Activated T-helper 1 cell treated with anti-CD3 and anti-CD28 coated beads, Interleukin-12 subunit alpha, Interleukin-12 subunit beta, Interleukin-2, Interleukin-4 antibody, amounts not matched to agents 30 ng/mL and 10 ng/mL and 1 ng/mL, durations not matched to agents 14 hours and 24 hours and 36 hours (primary cell): ENCODE measurements at regions not wholly inside any gene's neighbourhood (a gene's known extent, or its start where the extent isn't known, plus 50 kb on each side); places are given as distances from the start of the nearest gene placed in this dataset.

ENCODE experiments used
- DNase-seq: peaks from one replicate; pipeline ENCODE4 v3.0.0; 2021; ENCODE audit warnings: low spot score
- H3K27ac Mint-ChIP-seq: one replicate; pipeline ENCODE4 v1.8.0; 2021; ENCODE audit warnings: mild to moderate bottlenecking, mixed read lengths
- H3K27me3 Mint-ChIP-seq: one replicate; pipeline ENCODE4 v1.8.0; 2022; ENCODE audit warnings: mild to moderate bottlenecking, moderate library complexity, mixed read lengths; ENCODE audit not compliant: insufficient read depth
- H3K36me3 Mint-ChIP-seq: one replicate; pipeline ENCODE4 v1.8.0; 2021; ENCODE audit warnings: low read depth, mixed read lengths
- H3K4me1 Mint-ChIP-seq: one replicate; pipeline ENCODE4 v1.8.0; 2021; ENCODE audit warnings: low read depth, mixed read lengths
- H3K4me3 Mint-ChIP-seq: one replicate; pipeline ENCODE4 v1.8.0; 2021; ENCODE audit warnings: mild to moderate bottlenecking, moderate library complexity, mixed read lengths
- H3K9me3 Mint-ChIP-seq: one replicate; pipeline ENCODE4 v1.8.0; 2021; ENCODE audit warnings: mixed read lengths
- intact Hi-C: fragments of 100-400 bp; cut with micrococcal nuclease; formaldehyde crosslinking; loops from one replicate; pipeline ENCODE4 v1.15.1; 2024

DNA sequence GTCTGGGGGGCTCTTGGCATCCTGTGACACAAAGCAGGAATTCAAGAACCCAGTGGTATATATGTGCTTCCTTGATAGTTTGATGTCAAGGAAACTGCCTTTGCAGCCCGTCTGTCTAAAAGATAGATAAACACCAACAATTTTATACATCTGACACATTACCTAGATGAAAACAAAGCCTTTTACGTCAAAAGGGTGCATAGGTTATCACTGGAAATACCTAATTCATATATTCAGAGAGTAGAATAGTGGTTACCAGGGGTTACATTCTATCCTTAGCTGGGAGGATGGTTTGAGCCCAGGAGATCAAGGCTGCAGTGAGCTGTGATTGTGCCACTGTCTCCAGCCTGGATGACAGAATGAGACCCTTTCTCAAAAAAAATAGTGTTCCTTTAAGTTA is 356.9 kb upstream of the RASGRP1 start:
- no peaks in the 10 kb centered on the region for H3K27me3 Mint-ChIP-seq
- H3K27ac Mint-ChIP-seq = no peak overlapping the region
- no peak overlapping the region for H3K4me3 Mint-ChIP-seq
- intact Hi-C loops = no loop called here
- no peak for DNase-seq
- H3K9me3 Mint-ChIP-seq = no peaks in the 10 kb centered on the region
- no peaks in the 10 kb centered on the region for H3K4me1 Mint-ChIP-seq
- H3K36me3 Mint-ChIP-seq = no peaks in the 10 kb centered on the region

GRCh38 chr15:38928431-38928830 is 363.8 kb upstream of the RASGRP1 start:
- no peak for DNase-seq
- Mint-ChIP-seq H3K36me3 (no peaks in the 10 kb centered on the region), H3K4me3 (no peak overlapping the region), H3K27ac (no peak overlapping the region), H3K4me1 (no peaks in the 10 kb centered on the region), H3K9me3 (no peaks in the 10 kb centered on the region), H3K27me3 (peaks cover under 1% of the 10 kb centered on the region)
- intact Hi-C loops = no loop called here

DNA sequence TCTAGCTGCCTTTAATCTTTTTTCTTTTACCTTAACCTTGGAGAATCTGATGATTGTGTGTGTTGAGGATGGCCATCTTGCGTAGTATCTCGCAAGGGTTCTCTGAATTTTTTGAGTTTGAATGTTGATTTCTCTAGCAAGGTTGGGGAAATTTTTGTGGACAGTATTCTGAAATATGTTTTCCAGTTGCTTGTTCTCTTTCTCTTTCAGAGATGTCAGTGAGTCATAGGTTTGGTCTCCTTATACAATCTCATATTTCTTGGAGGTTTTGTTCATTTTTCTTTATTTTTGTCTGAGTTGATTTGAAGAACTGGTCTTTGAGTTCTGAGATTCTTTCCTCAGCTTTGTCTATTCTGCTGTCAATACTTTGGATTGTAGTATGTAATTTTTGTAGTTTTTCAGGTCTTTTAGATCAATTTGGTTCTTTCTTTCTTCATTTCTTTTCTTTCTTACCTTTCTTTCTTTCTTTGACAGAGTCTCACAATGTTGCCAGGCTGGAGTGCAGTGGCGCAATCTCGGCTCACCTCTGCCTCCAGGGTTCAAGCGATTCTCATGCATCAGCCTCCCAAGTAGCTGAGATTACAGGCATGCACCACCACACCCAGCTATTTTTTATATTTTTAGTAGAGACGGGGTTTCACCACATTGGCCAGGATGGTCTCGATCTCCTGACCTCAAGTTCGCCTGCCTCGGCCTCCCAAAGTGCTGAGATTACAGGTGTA is 366.4 kb upstream of the RASGRP1 start:
- DNase-seq = no peak
- Mint-ChIP-seq H3K36me3 (no peaks in the 10 kb centered on the region), H3K9me3 (no peaks in the 10 kb centered on the region), H3K27me3 (peaks cover 1% of the 10 kb centered on the region), H3K27ac (no peak overlapping the region), H3K4me3 (no peak overlapping the region), H3K4me1 (no peaks in the 10 kb centered on the region)
- intact Hi-C loops = no loop called here

- Mint-ChIP-seq H3K9me3 (no peaks in the 10 kb centered on the region), H3K27ac (no peak overlapping the region), H3K36me3 (no peaks in the 10 kb centered on the region), H3K27me3 (peaks cover 9% of the 10 kb centered on the region), H3K4me1 (no peaks in the 10 kb centered on the region), H3K4me3 (no peak overlapping the region)
- DNase-seq = no peak
- intact Hi-C loops = no loop called here
These were observed 376.9 kb upstream of the RASGRP1 start for GRCh38 chr15:38941399-38941953.

- H3K27me3 Mint-ChIP-seq = peaks cover 8% of the 10 kb centered on the region
- no peak for DNase-seq
- no peak overlapping the region for H3K27ac Mint-ChIP-seq
- H3K36me3 Mint-ChIP-seq = no peaks in the 10 kb centered on the region
- H3K4me3 Mint-ChIP-seq = no peak overlapping the region
- intact Hi-C loops = no loop called here
- H3K9me3 Mint-ChIP-seq = no peaks in the 10 kb centered on the region
- no peaks in the 10 kb centered on the region for H3K4me1 Mint-ChIP-seq
These were observed 379.9 kb upstream of the RASGRP1 start for GRCh38 chr15:38944536-38944935.

DNA sequence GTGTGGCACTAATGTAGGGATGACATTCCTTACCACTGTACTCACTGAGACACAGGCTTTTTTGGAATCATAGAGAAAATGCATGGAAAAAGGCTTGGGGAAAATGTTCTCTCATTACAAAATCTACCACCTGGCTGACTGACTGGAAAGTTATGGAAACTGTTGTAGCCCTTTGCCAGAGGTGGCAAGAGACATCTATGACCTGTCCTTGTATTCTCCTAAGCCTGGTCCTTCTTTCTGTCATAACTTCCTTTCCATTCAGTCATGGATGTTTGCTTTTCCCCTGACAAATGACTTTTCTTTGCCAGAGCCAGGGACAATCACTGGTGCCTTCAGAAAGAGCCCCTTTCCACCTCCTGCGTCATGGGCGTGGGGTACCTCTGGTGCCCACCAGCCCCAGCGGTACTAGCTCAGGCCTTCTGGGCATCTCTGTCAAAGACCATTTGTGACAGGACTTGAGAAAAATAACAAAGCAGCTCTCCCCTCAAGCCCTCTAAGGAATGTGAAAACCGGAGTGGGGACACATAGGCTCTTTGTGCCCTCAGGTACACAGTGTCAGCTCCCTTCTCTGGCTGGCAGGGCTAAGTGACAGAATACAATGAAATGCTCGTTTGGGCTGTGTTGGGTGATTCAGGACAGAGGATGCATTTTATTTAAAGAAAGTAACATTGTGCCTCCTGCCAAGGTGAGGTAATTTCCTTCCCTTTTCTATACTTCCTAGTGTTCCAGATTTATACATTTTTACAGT is 381.1 kb upstream of the RASGRP1 start:
- no peaks in the 10 kb centered on the region for H3K36me3 Mint-ChIP-seq
- H3K27ac Mint-ChIP-seq = no peak overlapping the region
- H3K4me1 Mint-ChIP-seq = no peaks in the 10 kb centered on the region
- DNase-seq = no peak
- no peaks in the 10 kb centered on the region for H3K9me3 Mint-ChIP-seq
- peaks cover 8% of the 10 kb centered on the region for H3K27me3 Mint-ChIP-seq
- no peak overlapping the region for H3K4me3 Mint-ChIP-seq
- intact Hi-C loops = no loop called here

DNA sequence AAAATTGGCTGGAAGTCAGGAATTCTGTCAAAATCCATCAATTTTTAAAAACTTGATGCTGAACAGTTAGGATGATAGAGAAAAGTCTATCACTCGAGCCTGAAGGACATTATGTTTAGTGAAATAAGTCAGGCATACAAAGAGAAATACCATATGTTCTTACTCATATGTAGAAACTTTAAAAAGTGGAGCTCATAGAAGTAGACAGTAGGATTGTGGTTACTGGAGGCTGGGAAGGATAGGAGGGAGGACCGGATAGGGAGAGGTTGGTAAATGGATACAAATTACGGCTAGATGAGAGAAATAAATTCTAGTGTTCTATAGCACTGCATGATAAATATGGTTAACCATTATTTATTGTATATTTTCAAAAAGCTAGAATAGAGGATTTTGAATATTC is 389.5 kb upstream of the RASGRP1 start:
- no peak for DNase-seq
- intact Hi-C loops = no loop called here
- no peaks in the 10 kb centered on the region for H3K4me1 Mint-ChIP-seq
- H3K27me3 Mint-ChIP-seq = peaks cover 3% of the 10 kb centered on the region
- H3K36me3 Mint-ChIP-seq = no peaks in the 10 kb centered on the region
- no peak overlapping the region for H3K4me3 Mint-ChIP-seq
- H3K27ac Mint-ChIP-seq = no peak overlapping the region
- H3K9me3 Mint-ChIP-seq = no peaks in the 10 kb centered on the region

DNA sequence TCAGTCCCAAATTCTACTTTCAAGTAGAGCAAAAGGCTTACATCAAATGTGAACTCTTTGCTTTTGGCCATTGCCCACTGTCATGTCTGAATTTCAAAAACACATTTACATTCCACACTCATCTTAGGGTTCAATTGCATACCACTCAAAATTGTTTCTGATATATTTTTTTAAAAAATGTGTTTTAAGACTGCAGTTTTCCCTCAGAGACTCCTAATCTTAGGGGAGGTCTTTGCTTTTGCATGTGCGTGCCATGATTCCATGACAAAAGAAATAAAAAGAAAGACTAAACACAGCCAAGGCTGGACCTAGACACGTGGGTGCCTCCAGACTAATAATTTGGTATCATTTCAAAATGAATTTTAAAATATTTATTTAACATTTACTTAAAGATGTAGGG is 396.8 kb upstream of the RASGRP1 start:
- H3K27ac Mint-ChIP-seq = no peak overlapping the region

GRCh38 chr15:38961931-38962330 is 397.3 kb upstream of the RASGRP1 start:
- Mint-ChIP-seq H3K4me3 (no peak overlapping the region), H3K27me3 (peaks cover 6% of the 10 kb centered on the region), H3K9me3 (no peaks in the 10 kb centered on the region), H3K36me3 (no peaks in the 10 kb centered on the region), H3K4me1 (no peaks in the 10 kb centered on the region), H3K27ac (no peak overlapping the region)
- intact Hi-C loops = no loop called here
- DNase-seq = no peak

More for the DNA sequence above, 396.8 kb upstream of the RASGRP1 start:
- no peak overlapping the region for H3K4me3 Mint-ChIP-seq
- no peaks in the 10 kb centered on the region for H3K4me1 Mint-ChIP-seq
- H3K27me3 Mint-ChIP-seq = peaks cover 6% of the 10 kb centered on the region
- H3K36me3 Mint-ChIP-seq = no peaks in the 10 kb centered on the region
- DNase-seq = no peak
- H3K9me3 Mint-ChIP-seq = no peaks in the 10 kb centered on the region
- intact Hi-C loops = no loop called here

GRCh38 chr15:38972831-38973230 is 408.2 kb upstream of the RASGRP1 start:
- H3K36me3 Mint-ChIP-seq = no peaks in the 10 kb centered on the region
- no peak for DNase-seq
- no peak overlapping the region for H3K4me3 Mint-ChIP-seq
- peaks cover 2% of the 10 kb centered on the region for H3K27me3 Mint-ChIP-seq
- no peaks in the 10 kb centered on the region for H3K9me3 Mint-ChIP-seq
- no peaks in the 10 kb centered on the region for H3K4me1 Mint-ChIP-seq
- intact Hi-C loops = no loop called here
- no peak overlapping the region for H3K27ac Mint-ChIP-seq

- Mint-ChIP-seq H3K4me1 (no peaks in the 10 kb centered on the region), H3K36me3 (no peaks in the 10 kb centered on the region), H3K9me3 (peaks cover under 1% of the 10 kb centered on the region), H3K4me3 (no peak overlapping the region), H3K27ac (no peak overlapping the region), H3K27me3 (peaks cover 6% of the 10 kb centered on the region)
- DNase-seq = no peak
- intact Hi-C loops = no loop called here
These were observed 410.8 kb upstream of the RASGRP1 start for GRCh38 chr15:38975282-38975990.

GRCh38 chr15:38991126-38991525 is 426.5 kb upstream of the RASGRP1 start:
- Mint-ChIP-seq H3K36me3 (no peaks in the 10 kb centered on the region), H3K27me3 (peaks cover 2% of the 10 kb centered on the region), H3K4me3 (no peak overlapping the region), H3K9me3 (no peaks in the 10 kb centered on the region), H3K4me1 (no peaks in the 10 kb centered on the region), H3K27ac (no peak overlapping the region)
- intact Hi-C loops = no loop called here
- DNase-seq = no peak

- Mint-ChIP-seq H3K27me3 (peaks cover 2% of the 10 kb centered on the region), H3K27ac (no peak overlapping the region), H3K36me3 (no peaks in the 10 kb centered on the region), H3K4me3 (no peak overlapping the region), H3K4me1 (no peaks in the 10 kb centered on the region), H3K9me3 (no peaks in the 10 kb centered on the region)
- intact Hi-C loops = no loop called here
- DNase-seq = no peak
These were observed 427.1 kb upstream of the RASGRP1 start for GRCh38 chr15:38991701-38992100.
